CD4-positive, alpha-beta T cell treated with Interleukin-10 for 1 hour (primary cell): ENCODE measurements at regions not wholly inside any gene's neighbourhood (a gene's known extent, or its start where the extent isn't known, plus 50 kb on each side); places are given as distances from the start of the nearest gene placed in this dataset.
"Not testable (repeated sequence)": the region's sequence is repeated elsewhere in the genome, so short reads cannot be mapped to it uniquely, and the experiment has no call there.

Source experiments
- DNase-seq: peaks from one replicate; pipeline ENCODE4 v3.0.0-alpha.2; 2020

DNA sequence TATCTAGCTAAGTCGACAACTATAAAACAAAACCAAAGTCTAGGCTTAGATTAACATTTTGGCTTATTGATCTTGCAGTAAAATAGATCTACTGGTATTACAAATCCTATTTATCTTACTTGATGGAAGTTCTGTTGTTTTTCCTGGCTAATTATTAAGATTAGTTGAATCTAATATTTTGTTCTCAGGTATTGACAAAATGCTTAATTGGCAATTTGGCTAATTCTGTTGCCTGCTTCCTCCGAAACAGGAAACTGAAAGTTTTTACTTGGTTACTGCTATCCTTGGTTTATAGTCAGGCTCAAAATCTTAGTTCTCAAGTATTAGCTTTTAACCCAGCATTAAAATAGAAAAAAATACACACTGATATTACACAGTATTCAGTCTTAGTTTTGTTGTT is 820.5 kb downstream of the NR2F1-AS1 start:
- DNase-seq, result no peak

DNA sequence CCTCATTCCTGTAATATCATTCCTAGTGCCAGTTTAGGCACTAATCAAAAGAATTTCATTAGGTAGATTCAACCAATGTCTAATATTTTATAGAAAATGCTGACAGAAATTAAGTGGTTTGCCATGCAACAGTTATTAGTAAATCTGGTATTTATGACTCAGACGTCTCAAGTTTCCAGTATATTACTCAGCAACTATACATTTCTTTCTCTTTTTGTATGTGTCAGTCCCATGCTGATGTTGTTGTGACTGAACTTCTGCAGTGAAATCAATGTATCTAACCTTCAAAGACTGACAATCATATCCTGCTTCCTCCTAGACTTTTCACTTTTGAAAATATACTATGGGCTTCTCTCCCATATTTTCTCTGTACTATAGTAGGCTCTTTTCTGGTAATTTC is 822.5 kb downstream of the NR2F1-AS1 start:
- DNase-seq, result no peak

DNA sequence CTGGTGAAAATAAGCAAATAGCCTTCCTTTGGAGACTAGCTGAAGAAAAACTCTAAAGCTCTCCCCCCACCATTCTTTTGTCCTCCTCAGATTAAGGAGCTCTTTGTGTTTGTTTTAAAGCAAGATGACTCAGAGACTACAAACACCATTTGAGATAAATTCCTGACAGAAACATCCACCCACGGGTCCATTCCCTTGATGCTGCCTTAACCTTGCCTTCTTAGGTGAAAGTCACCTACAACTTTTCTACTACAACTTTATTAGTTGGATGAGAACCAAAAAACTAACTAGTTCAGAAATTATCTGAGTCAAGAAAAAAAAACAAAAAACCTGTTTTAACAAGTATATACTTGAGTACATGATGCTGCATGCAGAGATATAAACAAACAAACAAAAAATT is 831.1 kb downstream of the NR2F1-AS1 start:
- no peak for DNase-seq

DNA sequence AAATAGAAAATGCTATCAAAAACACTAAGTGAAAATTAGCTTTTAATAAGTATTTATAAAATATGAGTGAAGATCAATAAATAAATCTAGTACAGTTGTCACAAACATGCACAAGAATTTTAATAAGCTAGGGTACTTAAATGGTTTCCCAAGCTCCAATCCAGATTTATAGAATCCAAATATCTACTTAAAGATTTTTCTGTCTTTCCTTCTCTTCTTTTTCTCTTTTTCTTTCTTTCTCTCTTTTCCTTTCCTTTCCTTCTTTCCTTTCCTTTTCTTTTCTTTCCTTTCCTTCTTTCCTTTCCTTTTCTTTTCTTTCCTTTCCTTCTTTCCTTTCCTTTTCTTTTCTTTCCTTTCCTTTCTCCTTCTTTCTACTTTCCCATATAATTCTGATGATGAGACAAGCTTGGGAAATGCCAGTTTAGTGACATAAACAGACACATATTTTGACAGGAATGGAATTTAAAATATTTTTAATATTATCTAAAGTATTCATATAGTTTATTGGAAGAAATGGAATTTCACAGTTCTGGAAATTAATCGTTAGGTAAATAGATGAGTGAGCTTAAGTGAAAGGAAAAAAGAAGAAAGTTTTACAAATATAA is 832.8 kb downstream of the NR2F1-AS1 start:
- no peak for DNase-seq

DNA sequence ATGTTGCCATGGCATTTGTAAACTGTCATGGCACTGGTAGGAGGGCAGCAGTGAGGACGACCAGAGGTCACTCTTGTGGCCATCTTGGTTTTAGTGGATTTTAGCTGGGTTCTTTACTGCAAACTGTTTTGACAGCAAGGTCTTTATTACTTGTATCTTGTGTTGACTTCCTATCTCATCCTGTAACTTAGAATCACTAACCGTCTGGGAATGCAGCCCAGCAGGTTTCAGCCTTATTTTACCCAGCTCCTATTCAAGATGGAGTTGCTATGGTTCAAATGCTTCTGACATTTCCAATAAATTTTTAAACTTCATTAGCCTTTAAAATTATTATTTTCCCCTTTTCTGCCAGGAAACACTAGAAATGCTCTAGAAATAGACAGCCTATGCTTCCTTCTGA is 839.1 kb downstream of the NR2F1-AS1 start:
- DNase-seq, result no peak

DNA sequence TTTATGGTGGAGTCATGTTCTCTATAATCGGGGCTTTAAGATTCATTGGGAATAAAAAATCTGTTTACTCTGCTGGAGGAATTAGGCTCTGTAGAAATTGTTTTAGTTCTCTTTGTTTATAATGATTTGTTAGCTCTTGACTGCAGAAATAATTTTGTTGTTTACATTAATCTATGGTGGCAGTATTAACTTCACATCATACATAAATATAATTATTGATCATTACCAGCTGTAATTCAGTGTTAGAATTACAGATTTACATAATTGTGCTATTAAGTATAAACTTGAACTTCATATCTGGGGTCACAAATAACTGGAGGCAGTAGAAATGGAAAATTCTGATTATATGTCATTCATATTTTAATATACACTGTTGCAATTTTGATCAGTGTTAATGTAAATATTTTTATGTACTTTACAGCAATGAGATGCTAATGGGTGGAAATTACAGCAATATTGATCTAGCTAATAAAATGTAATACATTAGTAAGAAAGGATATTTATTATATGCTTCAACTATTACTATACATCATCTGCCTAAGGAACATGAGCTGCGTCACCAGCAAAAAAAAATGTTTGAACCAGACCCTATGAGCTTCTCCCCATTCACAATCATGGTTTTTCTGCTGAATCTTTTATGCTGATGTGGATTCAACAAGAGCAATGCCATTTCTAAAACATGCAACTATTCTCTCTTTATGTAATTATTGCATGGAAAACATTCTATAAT is 846.6 kb downstream of the NR2F1-AS1 start:
- no peak for DNase-seq

DNA sequence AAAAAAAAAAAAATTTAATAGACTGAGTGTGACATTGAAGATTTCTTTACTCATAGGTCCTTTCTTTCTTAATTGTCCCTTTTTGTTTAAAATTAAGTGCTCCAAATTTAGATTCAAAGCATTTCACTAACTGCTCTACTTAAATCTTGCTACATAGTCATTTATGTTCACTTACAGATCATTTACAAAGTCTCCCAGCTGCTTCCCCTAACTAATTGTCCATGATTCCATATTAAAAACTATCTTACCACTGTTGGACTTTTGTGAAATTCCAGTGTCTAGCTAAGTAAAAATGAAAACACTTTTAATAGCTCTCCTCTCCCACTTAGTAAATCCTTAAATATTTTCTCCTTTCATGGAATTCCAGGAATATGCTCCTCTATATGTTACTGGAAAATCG is 850.5 kb downstream of the NR2F1-AS1 start:
- no peak for DNase-seq

DNA sequence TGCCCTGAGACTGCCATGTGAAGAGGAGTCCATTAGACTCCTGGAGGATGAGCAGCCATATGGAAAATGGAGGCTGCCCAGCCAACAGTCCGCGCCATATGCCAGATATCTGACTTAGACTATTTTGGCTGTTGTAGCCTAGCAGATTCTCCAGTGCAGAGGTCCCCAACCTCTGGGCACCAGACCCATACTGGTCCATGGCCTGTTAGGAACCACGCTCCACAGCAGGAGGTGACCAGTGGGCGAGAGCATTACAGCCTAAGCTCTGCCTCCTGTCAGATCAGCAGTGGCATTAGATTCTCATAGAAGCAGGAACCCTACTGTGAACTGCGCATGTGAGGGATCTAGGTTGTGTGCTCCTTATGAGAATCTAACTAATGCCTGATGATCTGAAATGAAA is 851.9 kb downstream of the NR2F1-AS1 start:
- no peak for DNase-seq

DNA sequence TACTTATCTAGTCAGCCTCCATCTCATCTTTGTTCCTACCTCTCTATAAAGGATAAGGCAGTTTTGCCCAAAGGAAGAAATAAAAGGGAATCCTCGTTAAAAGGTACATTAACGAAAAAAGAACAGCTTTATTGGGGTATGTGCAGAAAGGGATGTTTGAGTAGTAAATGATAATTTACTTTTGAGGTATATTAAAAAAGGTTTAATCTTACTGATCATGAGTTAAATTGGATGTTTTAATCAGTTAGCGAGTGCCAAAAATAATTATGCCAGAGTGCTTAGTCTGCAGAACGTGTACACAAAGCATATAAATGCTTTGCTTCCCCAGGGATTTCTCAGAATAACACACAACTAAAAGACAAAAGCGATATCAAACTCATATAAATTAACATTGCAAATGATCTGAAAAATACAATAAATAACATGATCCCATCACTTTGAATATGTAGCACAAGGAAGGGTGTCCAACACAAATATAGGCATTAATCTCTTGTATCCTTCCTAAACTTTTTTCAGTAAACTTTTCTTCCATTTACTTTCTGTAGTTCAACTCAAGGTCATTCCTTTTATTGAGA is 865.0 kb downstream of the NR2F1-AS1 start:
- no peak for DNase-seq

DNA sequence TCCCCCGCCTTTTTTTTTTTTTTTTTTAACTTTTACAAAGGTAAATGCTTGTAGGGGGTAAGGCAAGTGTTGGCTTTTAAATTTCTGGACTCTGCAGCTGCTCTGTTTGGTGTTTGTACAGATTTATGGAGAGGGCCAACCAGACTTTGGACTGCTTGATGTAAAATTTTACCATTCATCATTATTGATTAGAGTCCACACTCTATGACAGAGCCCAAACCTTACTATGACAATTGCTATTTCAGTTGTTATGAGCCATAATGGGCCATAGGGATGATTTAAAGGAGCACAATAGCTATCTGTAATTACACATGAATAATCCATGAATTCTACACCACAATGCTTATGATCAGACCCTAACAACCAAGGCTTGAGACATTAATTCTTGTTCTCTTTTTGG is 867.2 kb downstream of the NR2F1-AS1 start:
- DNase-seq, result no peak

DNA sequence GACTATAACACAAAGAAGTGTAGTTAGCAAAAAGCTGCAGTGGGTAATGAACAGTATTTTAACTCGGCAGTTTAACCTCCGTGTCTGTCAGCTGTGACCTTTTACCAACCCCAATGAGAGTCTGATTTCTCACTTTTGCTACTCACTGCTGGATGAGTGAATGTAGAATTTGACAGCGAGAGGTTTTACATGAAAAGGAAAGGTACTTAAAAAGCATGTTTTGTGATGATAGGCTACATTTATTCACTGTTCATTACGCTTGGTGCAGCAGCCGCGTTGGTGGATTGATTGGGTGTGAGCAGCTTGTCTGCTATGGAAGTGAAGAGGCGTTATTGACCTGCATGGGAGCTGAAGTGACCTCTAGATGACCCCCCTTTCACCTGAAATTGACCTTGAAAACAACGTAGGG is 867.7 kb downstream of the NR2F1-AS1 start:
- DNase-seq, result no peak

DNA sequence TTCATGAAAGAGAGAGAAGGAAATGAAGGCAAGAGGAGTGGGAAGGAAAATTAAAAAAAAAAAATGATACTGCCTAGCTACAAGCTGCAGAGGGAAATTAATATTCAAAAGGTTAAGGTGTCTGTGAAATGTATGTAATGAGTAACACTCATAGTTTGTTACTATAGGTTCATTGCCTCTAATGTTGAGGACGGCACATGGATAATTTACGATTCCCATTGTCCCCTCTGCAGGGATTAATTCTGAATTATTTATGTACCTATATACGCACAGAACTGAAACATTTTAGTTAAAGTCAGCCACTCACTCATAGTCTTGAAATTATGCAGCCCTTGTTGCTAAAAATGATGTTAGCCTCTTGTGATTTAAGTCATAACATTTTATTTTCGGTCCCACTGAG is 869.1 kb downstream of the NR2F1-AS1 start:
- DNase-seq, result no peak

DNA sequence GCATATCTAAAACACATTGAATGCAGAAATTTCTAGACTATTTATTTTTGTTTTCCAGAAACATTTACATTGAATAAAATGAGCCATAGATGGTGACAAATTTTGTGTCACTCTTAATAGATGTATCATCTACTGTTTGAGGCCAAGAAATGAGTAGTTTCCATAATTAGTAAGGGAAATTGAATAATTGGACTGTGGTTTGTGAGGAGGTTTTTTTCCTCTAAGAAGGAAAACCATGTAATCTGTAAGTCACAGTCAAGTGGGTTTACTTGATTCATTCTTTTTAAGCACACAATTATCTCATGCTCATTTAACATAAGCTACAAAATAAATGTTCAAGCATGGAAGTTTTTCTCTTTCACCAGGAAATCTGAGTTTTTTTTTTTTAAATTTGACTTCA is 876.4 kb downstream of the NR2F1-AS1 start:
- no peak for DNase-seq

DNA sequence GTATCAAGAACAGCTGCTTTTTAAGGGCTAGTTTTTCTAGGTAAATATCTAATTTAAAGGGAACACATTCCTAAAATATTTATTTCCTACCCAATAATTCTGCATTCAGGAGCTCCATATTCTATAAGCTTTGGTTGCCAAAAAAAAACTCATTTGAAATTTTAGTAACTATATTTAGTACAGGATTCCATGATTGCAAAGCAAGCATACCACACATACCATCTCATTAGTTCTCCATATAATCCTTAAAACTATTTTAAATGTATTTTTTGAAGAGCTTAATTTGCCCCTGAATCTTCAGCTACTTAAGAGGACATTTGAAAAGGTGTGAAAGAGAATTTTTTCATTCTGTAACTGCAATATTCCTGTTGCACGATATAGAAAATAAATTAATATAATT is 877.0 kb downstream of the NR2F1-AS1 start:
- no peak for DNase-seq

DNA sequence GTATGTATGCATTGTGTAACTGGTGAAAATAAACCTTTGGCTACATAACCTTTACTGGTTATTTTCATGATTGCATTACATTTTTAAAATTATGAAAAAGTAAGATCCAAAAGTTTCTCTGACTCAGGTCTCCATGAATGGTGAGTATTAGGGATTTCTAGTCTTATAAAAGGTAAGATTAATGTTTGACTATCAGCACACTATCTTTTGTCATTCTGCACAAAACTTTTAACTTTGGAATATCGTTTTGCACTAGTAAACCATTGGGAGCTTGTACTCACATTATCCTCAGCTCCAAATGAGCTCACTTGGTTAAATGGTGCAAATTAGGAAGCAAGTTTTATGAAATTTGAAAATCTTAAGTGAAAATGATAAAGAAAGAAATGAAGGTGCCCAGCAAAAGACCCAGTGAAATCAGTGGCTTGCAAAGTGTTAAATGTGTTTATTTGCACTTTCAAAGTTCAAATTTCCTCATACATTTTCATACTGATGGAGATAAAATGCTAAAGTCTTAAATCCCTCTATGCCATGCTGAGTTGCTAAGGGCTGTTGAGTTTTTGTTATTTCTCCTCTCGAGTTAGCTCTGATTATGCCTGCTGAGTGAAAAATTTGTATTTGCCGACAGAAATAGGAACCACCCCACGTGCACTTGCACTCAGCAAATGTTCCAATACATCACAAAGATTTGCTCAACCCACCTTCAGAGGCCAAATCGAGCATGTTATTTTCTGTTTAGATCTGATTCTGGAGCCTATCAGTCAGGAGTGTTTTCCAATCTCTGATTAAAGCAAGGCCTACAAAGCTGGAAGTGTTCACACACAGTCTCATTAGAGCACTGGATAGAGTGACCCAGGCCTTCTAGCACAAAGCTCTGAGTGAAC is 885.7 kb downstream of the NR2F1-AS1 start:
- no peak for DNase-seq

DNA sequence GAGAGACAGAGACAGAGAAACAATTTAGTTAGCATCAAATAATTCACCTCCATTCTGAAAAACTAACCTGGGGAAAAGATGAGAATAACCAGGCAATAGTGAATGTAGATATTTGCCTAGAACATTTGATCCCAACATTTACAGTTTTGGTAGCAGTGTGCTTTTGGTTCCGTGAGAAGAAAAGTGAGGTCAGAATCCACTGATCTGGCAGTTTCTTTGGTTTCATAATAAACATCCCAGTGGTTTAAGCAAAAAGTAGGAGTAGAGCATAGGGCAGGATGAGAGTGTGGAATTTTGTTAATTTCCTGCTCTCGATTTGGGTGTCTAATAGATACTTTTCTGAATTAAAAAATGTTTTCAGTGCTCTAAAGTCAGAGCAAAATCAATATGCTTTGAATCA is 887.0 kb downstream of the NR2F1-AS1 start:
- DNase-seq, result no peak

DNA sequence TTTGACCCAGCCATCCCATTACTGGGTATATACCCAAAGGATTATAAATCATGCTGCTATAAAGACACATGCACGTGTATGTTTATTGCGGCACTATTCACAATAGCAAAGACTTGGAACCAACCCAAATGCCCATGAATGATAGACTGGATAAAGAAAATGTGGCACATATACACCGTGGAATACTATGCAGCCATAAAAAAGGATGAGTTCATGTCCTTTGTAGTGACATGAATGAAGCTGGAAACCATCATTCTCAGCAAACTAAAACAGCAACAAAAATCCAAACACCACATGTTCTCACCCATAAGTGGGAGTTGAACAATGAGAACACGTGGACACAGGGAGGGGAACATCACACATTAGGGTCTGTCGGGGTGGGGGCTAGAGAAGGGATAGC is 889.1 kb downstream of the NR2F1-AS1 start:
- DNase-seq, result not testable (repeated sequence)

DNA sequence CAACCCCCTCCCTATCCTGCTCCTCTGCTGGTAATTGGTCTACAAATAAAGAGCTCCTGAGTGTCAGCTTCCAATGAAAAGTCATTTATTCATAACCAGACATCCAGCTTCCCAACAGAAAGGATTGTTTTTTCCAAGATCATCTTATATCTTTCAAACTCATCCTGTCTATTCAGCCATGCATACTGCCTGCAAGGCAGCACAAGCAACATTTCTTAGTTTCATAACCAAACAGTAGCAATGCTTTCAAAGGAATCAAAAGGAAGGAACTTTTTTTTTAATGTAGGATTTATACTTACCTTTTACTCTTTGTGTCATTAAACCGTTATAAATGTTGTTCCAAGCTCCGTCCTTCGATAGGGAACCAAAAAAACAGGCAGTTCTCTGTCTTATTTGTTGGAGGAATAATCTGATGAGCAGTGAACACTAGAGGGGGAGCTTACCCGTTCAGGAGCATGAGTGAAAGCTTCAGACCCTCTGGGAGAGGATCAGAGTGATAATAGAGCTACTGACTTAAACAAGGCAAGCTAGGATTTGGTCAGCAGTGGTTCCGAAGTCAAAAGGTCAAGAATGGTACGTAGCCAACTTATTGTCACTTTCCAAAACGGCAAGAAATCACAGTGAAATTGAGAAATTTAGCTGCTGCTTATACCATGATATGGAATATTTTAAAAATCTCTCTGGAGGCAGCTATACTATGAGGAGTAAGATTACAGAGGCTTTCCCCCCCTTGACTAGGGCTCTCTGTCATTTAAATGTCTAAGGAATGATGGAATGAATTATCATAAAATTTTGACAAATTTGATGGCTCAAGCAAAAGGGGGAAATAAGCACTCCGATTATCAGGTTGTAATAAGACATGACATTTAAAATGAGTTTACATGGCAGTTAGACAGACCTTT is 892.9 kb downstream of the NR2F1-AS1 start:
- DNase-seq, result no peak

DNA sequence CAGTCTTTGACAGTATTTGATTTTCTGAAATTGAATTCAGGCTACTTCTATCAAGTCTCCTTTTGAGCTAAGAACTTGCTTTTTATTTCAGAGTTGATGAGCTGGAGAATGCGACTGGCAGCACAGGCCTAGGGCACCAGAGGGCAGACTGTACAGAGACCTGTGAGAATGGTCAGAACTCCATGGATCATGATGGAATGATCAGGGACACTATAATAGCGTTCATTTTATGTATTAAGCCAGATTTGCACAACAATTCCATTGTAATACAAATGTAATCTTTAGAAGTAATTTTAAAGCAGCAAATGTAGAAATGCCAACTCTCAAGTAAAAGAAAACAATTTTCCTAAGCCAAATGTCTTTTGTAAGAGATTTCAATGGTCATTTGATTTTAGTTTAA is 902.4 kb downstream of the NR2F1-AS1 start:
- DNase-seq, result no peak

DNA sequence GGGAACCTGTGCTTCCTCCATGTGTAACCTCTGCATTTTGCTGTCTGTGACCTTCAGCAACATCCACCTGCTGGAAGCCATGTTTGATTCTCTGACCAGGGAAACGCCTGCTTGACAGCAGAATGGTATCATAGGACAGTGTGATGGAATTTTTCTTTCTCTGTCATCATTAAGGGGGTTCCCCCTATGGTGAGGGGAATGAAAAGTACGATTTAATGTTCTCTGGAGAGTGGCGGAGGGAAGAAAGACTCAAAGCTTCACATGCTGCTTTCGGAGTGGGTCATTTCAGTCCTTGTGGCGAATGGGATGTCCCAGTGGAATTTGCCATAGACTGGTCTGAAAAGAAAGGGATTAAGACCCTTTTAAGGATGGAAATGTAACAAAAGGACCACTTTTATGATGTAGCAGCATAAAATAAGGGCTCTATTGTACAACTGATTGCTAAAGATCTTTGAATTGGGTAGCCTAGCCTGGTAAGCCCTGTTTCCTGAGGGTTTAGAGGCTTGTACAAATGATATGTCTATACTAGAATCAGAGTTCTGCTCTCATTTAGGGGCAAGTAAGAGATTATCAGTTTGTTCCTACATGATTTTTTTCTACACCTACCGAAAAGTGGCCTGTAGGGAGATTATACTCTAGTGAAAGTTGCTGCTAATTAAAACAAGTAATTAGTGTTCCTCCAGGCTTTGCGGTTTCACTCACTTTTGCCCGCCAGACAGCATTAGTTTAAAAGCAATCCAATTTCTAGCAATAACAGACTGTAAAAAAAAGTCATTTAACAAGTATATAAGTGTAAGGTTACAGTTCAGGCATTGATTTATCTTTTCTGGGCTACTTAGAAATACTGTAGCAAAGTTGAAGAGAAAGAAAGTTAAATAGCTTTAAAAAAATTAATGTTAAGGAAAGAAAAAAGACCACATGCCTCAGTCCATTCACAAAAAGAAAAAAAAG is 904.5 kb downstream of the NR2F1-AS1 start:
- no peak for DNase-seq

DNA sequence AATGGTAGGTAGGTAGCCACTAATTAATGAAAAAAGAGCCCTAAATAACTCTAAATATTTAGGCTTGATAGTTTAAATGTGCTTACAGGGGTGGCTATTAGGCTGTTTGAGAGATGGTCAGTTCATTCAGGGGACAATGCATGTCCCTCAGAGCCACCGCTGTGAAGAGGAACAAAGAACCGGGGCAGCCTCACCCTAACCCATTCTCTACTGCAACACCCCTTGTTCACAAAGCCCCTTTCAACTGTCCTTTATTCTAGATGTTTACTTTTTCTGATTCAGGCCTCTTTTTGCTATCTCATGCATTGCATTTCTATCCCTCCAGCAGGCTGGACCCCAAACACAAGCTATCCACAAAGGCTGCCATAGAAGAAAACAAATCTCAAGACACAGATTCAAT is 906.7 kb downstream of the NR2F1-AS1 start:
- DNase-seq, result no peak
